ENCODE measurements at regions not wholly inside any gene's neighbourhood (a gene's known extent, or its start where the extent isn't known, plus 50 kb on each side); places are given as distances from the start of the nearest gene placed in this dataset.

- TF ChIP-seq CTCF (conservative IDR thresholded peaks at IDR 0.05; ENCODE audit: low read length) (0 out of 2 replicates have a peak, but pooled peaks have one; percentile 10), EZH2phosphoT487 (IDR thresholded peaks at IDR 0.05; ENCODE audit: borderline replicate concordance) (no peak)
Observed at GRCh38 chr4:18934197-18934596, 912.6 kb upstream of the LCORL start.

Measured in Loucy (cell line).